ENCODE measurements at regions not wholly inside any gene's neighbourhood (a gene's known extent, or its start where the extent isn't known, plus 50 kb on each side); places are given as distances from the start of the nearest gene placed in this dataset.

DNA sequence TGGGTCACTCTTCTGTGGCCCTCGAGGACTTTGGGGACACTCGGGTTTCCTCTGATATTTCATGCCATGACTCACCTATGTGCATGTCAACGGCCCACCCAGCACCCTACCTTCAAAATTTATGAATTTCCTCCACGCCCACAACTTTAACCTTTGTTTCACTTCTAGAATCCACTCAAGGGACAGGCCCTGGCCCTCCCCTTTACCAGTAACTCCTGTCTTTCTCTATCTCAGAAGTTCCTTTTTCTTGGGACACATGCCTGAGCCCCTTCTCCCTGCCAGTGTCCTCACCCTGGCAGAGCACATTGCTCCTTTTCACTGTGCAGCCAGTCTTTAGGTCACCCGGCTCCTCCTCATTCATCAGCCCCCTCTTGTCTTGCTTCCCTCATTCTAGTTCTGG lies 282.5 kb upstream of the KLF6 start:
- TF ChIP-seq SP1 (CRISPR knock-in tag; conservative IDR thresholded peaks at IDR 0.05) (no peak), CTCF (IDR thresholded peaks at IDR 0.05) (no peak), NR1H2 (CRISPR knock-in tag; IDR thresholded peaks at IDR 0.05) (no peak), JUN (CRISPR knock-in tag; IDR thresholded peaks at IDR 0.05) (no peak), ESRRA (CRISPR knock-in tag; IDR thresholded peaks at IDR 0.05; ENCODE audit: borderline replicate concordance) (no peak)
